IMR-90 (cell line): ENCODE measurements at regions not wholly inside any gene's neighbourhood (a gene's known extent, or its start where the extent isn't known, plus 50 kb on each side); places are given as distances from the start of the nearest gene placed in this dataset.

Source experiments
- ATAC-seq: fragments of 200-7000 bp; cut with Tn5 transposase; 2 replicates; pipeline ENCODE4 v1.9.1; 2020; ENCODE audit warnings: low read depth, mild to moderate bottlenecking, moderate library complexity
- BruUV-seq: library from RNA; stranded (reverse); fragments of 400-500 nt; replicated peaks from 2 replicates; lab custom pipeline; 2021; lab: Mats Ljungman, UMichigan
- CTCF ChIA-PET: fragments of 300-600 bp; formaldehyde crosslinking; extraction: SDS; loops from one replicate; lab custom pipeline; 2021; ENCODE audit warnings: antibody characterized with exemption; lab: Yijun Ruan, JAX
- POLR2A ChIA-PET: fragments of 300-600 bp; sonication (Branson Sonifier 250); formaldehyde crosslinking; loops from one replicate; lab custom pipeline; 2022; ENCODE audit warnings: antibody characterized with exemption; ENCODE audit not compliant: unreplicated experiment; lab: Charles Lee
- DNase-seq: peaks from one replicate; pipeline ENCODE4 v3.0.0; 2013
- H2AFZ ChIP-seq: replicated peaks from 2 replicates; pipeline ENCODE3; 2013; ENCODE audit warnings: low read length, mild to moderate bottlenecking; ENCODE audit not compliant: poor library complexity
- H2AK5ac ChIP-seq: 2 replicates; pipeline ENCODE4 v1.6.1; 2013; ENCODE audit warnings: low read depth, low read length, inconsistent platforms
- H2AK9ac ChIP-seq: replicated peaks from 2 replicates; pipeline ENCODE3; 2013; ENCODE audit warnings: mild to moderate bottlenecking, low read depth, low read length, moderate library complexity; ENCODE audit not compliant: poor library complexity
- H2BK120ac ChIP-seq: 2 replicates; pipeline ENCODE4 v1.6.1; 2013; ENCODE audit warnings: low read depth, low read length, inconsistent platforms
- H2BK15ac ChIP-seq: 3 replicates; pipeline ENCODE4 v1.6.1; 2013; ENCODE audit warnings: low read depth, low read length, inconsistent platforms
- H2BK20ac ChIP-seq: 2 replicates; pipeline ENCODE4 v1.6.1; 2013; ENCODE audit warnings: low read depth, mild to moderate bottlenecking, inconsistent platforms, low read length, moderate library complexity
- H2BK5ac ChIP-seq: 2 replicates; pipeline ENCODE4 v1.6.1; 2013; ENCODE audit warnings: mild to moderate bottlenecking, low read depth, low read length, inconsistent platforms; ENCODE audit not compliant: poor library complexity, severe bottlenecking
- H3K14ac ChIP-seq: replicated peaks from 2 replicates; pipeline ENCODE4 v1.6.1; 2013; ENCODE audit warnings: low read depth, low read length, inconsistent platforms
- H3K18ac ChIP-seq: 2 replicates; pipeline ENCODE4 v1.6.1; 2013; ENCODE audit warnings: low read depth, low read length, control low read depth
- H3K23ac ChIP-seq: 2 replicates; pipeline ENCODE4 v1.6.1; 2013; ENCODE audit warnings: low read depth, low read length, inconsistent platforms
- H3K27ac ChIP-seq: 2 replicates; pipeline ENCODE4 v1.5.1; 2013; ENCODE audit warnings: mild to moderate bottlenecking, control low read depth, low read length; ENCODE audit not compliant: insufficient read depth
- H3K27me3 ChIP-seq: 2 replicates; pipeline ENCODE4 v1.6.1; 2013; ENCODE audit warnings: low read length; ENCODE audit not compliant: control insufficient read depth, insufficient read depth
- H3K36me3 ChIP-seq: 2 replicates; pipeline ENCODE4 v1.6.1; 2013; ENCODE audit warnings: low read length, mixed read lengths; ENCODE audit not compliant: control insufficient read depth, insufficient read depth
- H3K4ac ChIP-seq: 2 replicates; pipeline ENCODE4 v1.6.1; 2013; ENCODE audit warnings: low read depth, low read length, inconsistent platforms
- H3K4me1 ChIP-seq: 2 replicates; pipeline ENCODE4 v1.6.1; 2013; ENCODE audit warnings: low read length, mixed read lengths; ENCODE audit not compliant: control insufficient read depth, insufficient read depth
- H3K4me2 ChIP-seq: 2 replicates; pipeline ENCODE4 v1.6.1; 2013; ENCODE audit warnings: low read depth, mild to moderate bottlenecking, control low read depth, low read length, moderate library complexity
- H3K4me3 ChIP-seq: 2 replicates; pipeline ENCODE4 v1.5.1; 2013; ENCODE audit warnings: low read depth, mild to moderate bottlenecking, control low read depth, low read length, moderate library complexity; ENCODE audit not compliant: insufficient read depth
- H3K56ac ChIP-seq: 2 replicates; pipeline ENCODE4 v1.6.1; 2013; ENCODE audit warnings: low read length, inconsistent platforms; ENCODE audit not compliant: insufficient read depth; ENCODE audit errors: extremely low read depth
- H3K79me1 ChIP-seq, 2 experiments: 2 replicates each; pipeline ENCODE4 v1.6.1; 2013; ENCODE audit warnings: low read length in 2 of 2, inconsistent platforms in 1 of 2, low read depth in 1 of 2
- H3K9ac ChIP-seq: 2 replicates; pipeline ENCODE4 v1.6.1; 2013; ENCODE audit warnings: low read depth, low read length, control low read depth
- H3K9me1 ChIP-seq: 2 replicates; pipeline ENCODE4 v1.6.1; 2013; ENCODE audit warnings: low read length, inconsistent platforms; ENCODE audit not compliant: insufficient read depth
- H3K9me3 ChIP-seq: 2 replicates; pipeline ENCODE4 v1.6.1; 2013; ENCODE audit warnings: low read length; ENCODE audit not compliant: control insufficient read depth, insufficient read depth
- H4K20me1 ChIP-seq: 2 replicates; pipeline ENCODE4 v1.6.1; 2013; ENCODE audit warnings: low read length, inconsistent platforms; ENCODE audit not compliant: insufficient read depth
- H4K5ac ChIP-seq: 2 replicates; pipeline ENCODE4 v1.6.1; 2013; ENCODE audit warnings: mild to moderate bottlenecking, low read depth, low read length, control low read depth
- H4K8ac ChIP-seq, 2 experiments: 2 replicates each; pipeline ENCODE4 v1.6.1; 2013; ENCODE audit warnings: low read depth in 2 of 2, low read length in 2 of 2, control low read depth in 1 of 2, inconsistent platforms in 1 of 2
- H4K91ac ChIP-seq: 2 replicates; pipeline ENCODE4 v1.6.1; 2013; ENCODE audit warnings: low read depth, low read length, inconsistent platforms; ENCODE audit not compliant: insufficient read depth
- BHLHE40 ChIP-seq: fragments of 150-350 bp; IDR thresholded peaks from 2 replicates; pipeline ENCODE4 v1.6.1; 2016; ENCODE audit warnings: mild to moderate bottlenecking, low read depth, low read length
- CTCF ChIP-seq: conservative IDR thresholded peaks from 2 replicates; pipeline ENCODE4 v1.5.1; 2012; ENCODE audit warnings: mild to moderate bottlenecking, low read depth, low read length, improper control_type of control experiment
- MXI1 ChIP-seq: IDR thresholded peaks from 2 replicates; pipeline ENCODE4 v1.6.1; 2012; ENCODE audit warnings: low read depth, mild to moderate bottlenecking, low read length, moderate library complexity, borderline replicate concordance
- NFE2L2 ChIP-seq: fragments of 150-350 bp; IDR thresholded peaks from 2 replicates; pipeline ENCODE4 v1.6.1; 2016; ENCODE audit warnings: low read depth, mild to moderate bottlenecking, low read length
- RCOR1 ChIP-seq: IDR thresholded peaks from 2 replicates; pipeline ENCODE4 v1.6.1; 2012; ENCODE audit warnings: mild to moderate bottlenecking, low read length, improper control_type of control experiment; ENCODE audit not compliant: insufficient replicate concordance
- WGBS, 2 experiments: methylation state at CpG; one replicate each; pipeline versions ENCODE4 v1.1.5 to v1.1.7; 2013; ENCODE audit warnings: missing lambda C conversion rate in 2 of 2; ENCODE audit not compliant: insufficient read length in 1 of 2; ENCODE audit errors: extremely low coverage in 2 of 2; 5-methylcytosine and 5-hydroxymethylcytosine counted together
- dilution Hi-C: fragments of 300-500 bp; cut with HindIII; formaldehyde crosslinking; loops from one replicate; pipeline ENCODE4 v1.14.3; 2018; ENCODE audit warnings: low sequenced_read_pairs; ENCODE audit not compliant: unreplicated experiment
- in situ Hi-C: fragments of 300-500 bp; cut with MboI; formaldehyde crosslinking; loops from 3 replicates; pipeline ENCODE4 v1.14.3; 2019; ENCODE audit warnings: low sequenced_read_pairs, inconsistent platforms, mixed read lengths
- intact Hi-C: fragments of 100-400 bp; cut with micrococcal nuclease; formaldehyde crosslinking; loops from 2 replicates; pipeline ENCODE4 v1.10.0; 2022
- TF ChIP-seq, protein P1 (sequence below): fragments of 150-350 bp; IDR thresholded peaks from 2 replicates; pipeline ENCODE4 v1.6.1; 2017; ENCODE audit warnings: mild to moderate bottlenecking, antibody characterized with exemption, low read length, low read depth

GRCh38 chr4:163651761-163652160 lies 157.3 kb downstream of the TMA16 start:
- Histone ChIP-seq H4K5ac (no peak overlapping the region), H2BK120ac (no peak overlapping the region), H2AK5ac (no peak overlapping the region), H4K91ac (no peak overlapping the region), H3K14ac (no peak overlapping the region), H3K4ac (no peak overlapping the region), H3K4me1 (no peaks in the 10 kb centered on the region), H2BK20ac (no peak overlapping the region), H4K8ac (no peak overlapping the region), H3K4me3 (no peak overlapping the region), H3K27me3 (no peaks in the 10 kb centered on the region), H3K9me1 (no peaks in the 10 kb centered on the region), H2BK5ac (no peak overlapping the region), H2AK9ac (no peak overlapping the region), H3K79me1 (no peaks in the 10 kb centered on the region), H3K27ac (no peak overlapping the region), H2BK15ac (no peak overlapping the region), H3K23ac (no peak overlapping the region), H3K9me3 (no peaks in the 10 kb centered on the region), H3K36me3 (no peaks in the 10 kb centered on the region), H3K4me2 (no peak overlapping the region), H3K18ac (no peak overlapping the region), H3K9ac (no peak overlapping the region), H3K56ac (no peak overlapping the region), H4K20me1 (no peaks in the 10 kb centered on the region), H2AFZ (no peak overlapping the region)
- dilution Hi-C loops (no loop called here), in situ Hi-C loops (no loop called here), intact Hi-C loops (no loop called here)
- no TSS peak for BruUV-seq
- ChIA-PET CTCF (no interaction called here), POLR2A (no interaction called here)
- WGBS, 2 experiments: no CpG with 5 or more reads among the region's 1 CpG
- DNase-seq (no peak), ATAC-seq (no peak)
- TF ChIP-seq BHLHE40 (no peak), RCOR1 (no peak), MXI1 (no peak), NFE2L2 (no peak), CTCF (no peak)
- TF ChIP-seq, protein P1, sequence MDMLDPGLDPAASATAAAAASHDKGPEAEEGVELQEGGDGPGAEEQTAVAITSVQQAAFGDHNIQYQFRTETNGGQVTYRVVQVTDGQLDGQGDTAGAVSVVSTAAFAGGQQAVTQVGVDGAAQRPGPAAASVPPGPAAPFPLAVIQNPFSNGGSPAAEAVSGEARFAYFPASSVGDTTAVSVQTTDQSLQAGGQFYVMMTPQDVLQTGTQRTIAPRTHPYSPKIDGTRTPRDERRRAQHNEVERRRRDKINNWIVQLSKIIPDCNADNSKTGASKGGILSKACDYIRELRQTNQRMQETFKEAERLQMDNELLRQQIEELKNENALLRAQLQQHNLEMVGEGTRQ: no peak
